ENCODE measurements at regions not wholly inside any gene's neighbourhood (a gene's known extent, or its start where the extent isn't known, plus 50 kb on each side); places are given as distances from the start of the nearest gene placed in this dataset.

GRCh38 chr13:31631746-31632145 is 107.6 kb upstream of the RXFP2 start:
- no peak overlapping the region for H3K4me3 ChIP-seq
- H3K27me3 ChIP-seq, result no peaks in the 10 kb centered on the region
- H3K9me3 ChIP-seq, result no peaks in the 10 kb centered on the region
- TF ChIP-seq, protein P1, sequence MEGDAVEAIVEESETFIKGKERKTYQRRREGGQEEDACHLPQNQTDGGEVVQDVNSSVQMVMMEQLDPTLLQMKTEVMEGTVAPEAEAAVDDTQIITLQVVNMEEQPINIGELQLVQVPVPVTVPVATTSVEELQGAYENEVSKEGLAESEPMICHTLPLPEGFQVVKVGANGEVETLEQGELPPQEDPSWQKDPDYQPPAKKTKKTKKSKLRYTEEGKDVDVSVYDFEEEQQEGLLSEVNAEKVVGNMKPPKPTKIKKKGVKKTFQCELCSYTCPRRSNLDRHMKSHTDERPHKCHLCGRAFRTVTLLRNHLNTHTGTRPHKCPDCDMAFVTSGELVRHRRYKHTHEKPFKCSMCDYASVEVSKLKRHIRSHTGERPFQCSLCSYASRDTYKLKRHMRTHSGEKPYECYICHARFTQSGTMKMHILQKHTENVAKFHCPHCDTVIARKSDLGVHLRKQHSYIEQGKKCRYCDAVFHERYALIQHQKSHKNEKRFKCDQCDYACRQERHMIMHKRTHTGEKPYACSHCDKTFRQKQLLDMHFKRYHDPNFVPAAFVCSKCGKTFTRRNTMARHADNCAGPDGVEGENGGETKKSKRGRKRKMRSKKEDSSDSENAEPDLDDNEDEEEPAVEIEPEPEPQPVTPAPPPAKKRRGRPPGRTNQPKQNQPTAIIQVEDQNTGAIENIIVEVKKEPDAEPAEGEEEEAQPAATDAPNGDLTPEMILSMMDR (IDR thresholded peaks at IDR 0.05), result no peak
- no peak overlapping the region for H3K27ac ChIP-seq
- H3K36me3 ChIP-seq, result no peaks in the 10 kb centered on the region
- H3K4me1 ChIP-seq, result no peaks in the 10 kb centered on the region
- intact Hi-C loops (cut with DNase I; ENCODE audit: low total_unique reads), result no loop called here
- DNase-seq, result no peak

GRCh38 chr13:31638577-31638976 is 100.7 kb upstream of the RXFP2 start:
- H3K27ac ChIP-seq, result no peak overlapping the region
- intact Hi-C loops (cut with DNase I; ENCODE audit: low total_unique reads), result no loop called here
- no peak for DNase-seq
- no peaks in the 10 kb centered on the region for H3K4me1 ChIP-seq
- H3K9me3 ChIP-seq, result peaks cover 0 to 8% (median 0%) of the 10 kb centered on the region in 3 donors
- TF ChIP-seq, protein P1 (IDR thresholded peaks at IDR 0.05), result no peak
- no peaks in the 10 kb centered on the region for H3K36me3 ChIP-seq
- H3K4me3 ChIP-seq, result no peak overlapping the region
- peaks cover 0 to 2% of the 10 kb centered on the region in 2 donors for H3K27me3 ChIP-seq

DNA sequence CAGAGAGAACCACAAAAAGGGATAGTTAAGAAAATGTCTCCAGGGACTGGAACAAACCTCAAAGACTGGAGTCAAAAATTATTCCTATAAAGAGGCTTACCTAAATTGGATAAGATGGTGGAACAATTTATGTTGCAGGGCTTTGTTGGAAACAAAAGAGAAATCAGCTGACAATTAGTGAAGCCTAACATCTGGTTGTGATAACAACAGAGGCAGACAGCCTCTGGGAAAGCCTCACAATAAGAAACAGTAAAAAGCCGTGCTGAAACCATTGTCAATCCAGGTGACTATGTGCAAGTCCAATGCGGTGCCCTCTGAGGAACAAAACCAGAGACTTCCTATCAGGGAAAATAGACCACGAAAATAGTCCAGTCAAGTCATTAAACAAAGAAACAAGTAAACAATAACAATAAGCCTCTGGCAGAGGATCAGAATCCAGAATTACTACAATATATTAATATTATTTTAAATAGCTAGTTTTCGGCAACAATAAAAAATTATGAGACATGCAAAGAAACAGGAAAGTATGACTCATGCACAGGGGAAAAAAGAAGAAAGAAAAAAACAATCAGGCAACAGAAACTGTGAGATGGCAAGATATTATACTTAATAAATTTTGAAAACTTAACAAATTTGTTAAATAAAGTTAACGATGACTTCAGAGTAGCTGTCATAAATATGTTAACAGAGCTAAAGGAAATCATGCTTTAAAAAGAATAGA is 99.7 kb upstream of the RXFP2 start:
- peaks cover 0 to 8% (median 0%) of the 10 kb centered on the region in 3 donors for H3K9me3 ChIP-seq
- peaks cover 0 to 2% of the 10 kb centered on the region in 2 donors for H3K27me3 ChIP-seq
- TF ChIP-seq, protein P1 (IDR thresholded peaks at IDR 0.05), result no peak
- intact Hi-C loops (cut with DNase I; ENCODE audit: low total_unique reads), result no loop called here
- H3K36me3 ChIP-seq, result no peaks in the 10 kb centered on the region
- H3K27ac ChIP-seq, result no peak overlapping the region
- H3K4me1 ChIP-seq, result no peaks in the 10 kb centered on the region
- H3K4me3 ChIP-seq, result no peak overlapping the region
- no peak for DNase-seq

DNA sequence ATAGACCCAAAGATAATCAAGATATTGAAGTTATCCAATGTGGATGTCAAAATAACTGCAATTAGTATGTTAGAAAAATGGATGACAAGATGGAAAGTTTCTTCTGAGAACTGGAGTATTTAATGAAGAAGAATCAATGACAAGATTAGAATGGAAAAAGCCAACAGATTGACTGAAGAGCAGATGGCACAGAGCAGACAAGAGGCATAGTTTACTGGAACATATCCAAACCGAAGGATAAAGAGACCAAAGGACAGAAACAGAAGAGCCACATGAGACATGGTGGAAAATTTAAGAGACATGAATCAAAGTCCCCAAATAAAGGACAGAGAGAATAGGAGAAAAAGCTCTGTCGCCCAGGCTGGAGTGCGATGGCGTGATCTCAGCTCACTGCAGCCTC is 89.6 kb upstream of the RXFP2 start:
- H3K9me3 ChIP-seq, result no peaks in the 10 kb centered on the region
- no peak overlapping the region for H3K4me3 ChIP-seq
- H3K27ac ChIP-seq, result no peak overlapping the region
- intact Hi-C loops (cut with DNase I; ENCODE audit: low total_unique reads), result no loop called here
- DNase-seq, result no peak
- no peaks in the 10 kb centered on the region for H3K4me1 ChIP-seq
- no peaks in the 10 kb centered on the region for H3K36me3 ChIP-seq
- TF ChIP-seq, protein P1 (IDR thresholded peaks at IDR 0.05), result no peak
- H3K27me3 ChIP-seq, result no peaks in the 10 kb centered on the region

DNA sequence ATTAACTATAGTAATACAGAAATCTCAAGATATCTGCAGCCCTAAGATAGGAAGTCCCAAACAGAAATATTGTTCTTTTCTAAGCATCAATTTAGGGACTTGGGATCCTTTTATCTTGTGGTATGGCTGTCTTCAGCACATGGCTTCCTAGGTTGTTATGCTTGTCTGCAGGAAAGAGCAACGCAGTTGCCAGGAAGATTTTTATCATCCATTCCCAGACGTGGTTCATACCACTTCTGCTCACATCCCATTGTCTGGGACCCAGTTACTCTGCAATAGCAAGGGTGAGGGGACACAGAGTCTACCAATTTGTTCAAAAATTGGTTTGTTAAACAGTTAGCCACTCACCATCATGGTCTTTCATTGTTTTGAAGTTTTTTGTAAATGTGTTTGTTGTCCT is 85.6 kb upstream of the RXFP2 start:
- H3K27me3 ChIP-seq, result no peaks in the 10 kb centered on the region
- no peak overlapping the region for H3K27ac ChIP-seq
- TF ChIP-seq, protein P1 (IDR thresholded peaks at IDR 0.05), result no peak
- intact Hi-C loops (cut with DNase I; ENCODE audit: low total_unique reads), result no loop called here
- no peaks in the 10 kb centered on the region for H3K4me1 ChIP-seq
- no peak for DNase-seq
- H3K4me3 ChIP-seq, result no peak overlapping the region
- H3K36me3 ChIP-seq, result no peaks in the 10 kb centered on the region
- H3K9me3 ChIP-seq, result no peaks in the 10 kb centered on the region
